Nephron (organoid): ENCODE measurements at regions not wholly inside any gene's neighbourhood (a gene's known extent, or its start where the extent isn't known, plus 50 kb on each side); places are given as distances from the start of the nearest gene placed in this dataset.
A peak's percentile ranks its signal among the peaks of the same experiment; 100 is the strongest.

ENCODE experiments used
- H3K27ac Mint-ChIP-seq, 3 experiments: 2 replicates each; pipeline ENCODE4 v1.8.0; 2020; ENCODE audit warnings: mixed read lengths in 3 of 3, mild to moderate bottlenecking in 2 of 3, moderate library complexity in 1 of 3
- H3K27me3 Mint-ChIP-seq: 2 replicates; pipeline ENCODE4 v1.8.0; 2021; ENCODE audit warnings: low read depth, mild to moderate bottlenecking, moderate library complexity, mixed read lengths
- H3K36me3 Mint-ChIP-seq: 2 replicates; pipeline ENCODE4 v1.8.0; 2020; ENCODE audit warnings: low read depth, mixed read lengths
- H3K4me1 Mint-ChIP-seq: 2 replicates; pipeline ENCODE4 v1.8.0; 2020; ENCODE audit warnings: mixed read lengths
- H3K4me3 Mint-ChIP-seq, 3 experiments: 2 replicates each; pipeline ENCODE4 v1.8.0; 2020; ENCODE audit warnings: mild to moderate bottlenecking in 3 of 3, mixed read lengths in 3 of 3, moderate library complexity in 2 of 3
- H3K9me3 Mint-ChIP-seq: 2 replicates; pipeline ENCODE4 v1.8.0; 2020; ENCODE audit warnings: mixed read lengths
- CTCF ChIP-seq, 3 experiments: fragments of 200-600 bp; sonication (generic); IDR thresholded peaks; one replicate each; pipeline ENCODE4 v1.5.0; 2021; ENCODE audit warnings: antibody characterized with exemption in 3 of 3; ENCODE audit not compliant: unreplicated experiment in 3 of 3

- Mint-ChIP-seq H3K4me3 (no peak overlapping the region), H3K9me3 (no peaks in the 10 kb centered on the region), H3K36me3 (no peaks in the 10 kb centered on the region), H3K27ac (peak overlapping the region; percentile 19 to 48 (median 41)), H3K4me1 (peaks cover 38% of the 10 kb centered on the region), H3K27me3 (no peaks in the 10 kb centered on the region)
- no peak for TF ChIP-seq CTCF (IDR thresholded peaks at IDR 0.05; ENCODE audit: unreplicated experiment in 3 of 3)
These were observed 357.8 kb downstream of the NFIB start for GRCh38 chr9:13956107-13956506.

GRCh38 chr9:13952906-13953305 lies 361.0 kb downstream of the NFIB start:
- Mint-ChIP-seq H3K27ac (peak overlapping the region; percentile 8 to 36 (median 33)), H3K4me3 (no peak overlapping the region), H3K27me3 (no peaks in the 10 kb centered on the region), H3K36me3 (no peaks in the 10 kb centered on the region), H3K9me3 (peaks cover 17% of the 10 kb centered on the region), H3K4me1 (peaks cover 37% of the 10 kb centered on the region)
- TF ChIP-seq CTCF (IDR thresholded peaks at IDR 0.05; ENCODE audit: unreplicated experiment in 3 of 3): no peak

GRCh38 chr9:13948037-13948436 lies 365.9 kb downstream of the NFIB start:
- no peaks in the 10 kb centered on the region for H3K27me3 Mint-ChIP-seq
- peaks cover 17% of the 10 kb centered on the region for H3K9me3 Mint-ChIP-seq

GRCh38 chr9:13943176-13943575 lies 370.8 kb downstream of the NFIB start:
- peak overlapping the region; percentile 93 to 99 (median 99) for H3K27ac Mint-ChIP-seq
- H3K27me3 Mint-ChIP-seq: no peaks in the 10 kb centered on the region
- H3K9me3 Mint-ChIP-seq: peaks cover 3% of the 10 kb centered on the region
- H3K4me3 Mint-ChIP-seq: no peak overlapping the region
- peaks cover 82% of the 10 kb centered on the region for H3K4me1 Mint-ChIP-seq
- H3K36me3 Mint-ChIP-seq: no peaks in the 10 kb centered on the region
- TF ChIP-seq CTCF (IDR thresholded peaks at IDR 0.05; ENCODE audit: unreplicated experiment in 3 of 3): no peak

More at GRCh38 chr9:13948037-13948436, 365.9 kb downstream of the NFIB start:
- TF ChIP-seq CTCF (IDR thresholded peaks at IDR 0.05; ENCODE audit: unreplicated experiment in 3 of 3): no peak
- Mint-ChIP-seq H3K36me3 (no peaks in the 10 kb centered on the region), H3K4me3 (peak overlapping the region in 1 of 3 experiments; percentile 15), H3K4me1 (peaks cover 46% of the 10 kb centered on the region), H3K27ac (peak overlapping the region; percentile 69 to 89 (median 87))

GRCh38 chr9:13942695-13943094 lies 371.2 kb downstream of the NFIB start:
- no peaks in the 10 kb centered on the region for H3K27me3 Mint-ChIP-seq
- TF ChIP-seq CTCF (IDR thresholded peaks at IDR 0.05; ENCODE audit: unreplicated experiment in 3 of 3): no peak
- H3K9me3 Mint-ChIP-seq: no peaks in the 10 kb centered on the region
- H3K27ac Mint-ChIP-seq: peak overlapping the region; percentile 93 to 99 (median 99)
- no peaks in the 10 kb centered on the region for H3K36me3 Mint-ChIP-seq
- peaks cover 77% of the 10 kb centered on the region for H3K4me1 Mint-ChIP-seq
- no peak overlapping the region for H3K4me3 Mint-ChIP-seq

- Mint-ChIP-seq H3K4me3 (peak overlapping the region in 1 of 3 experiments; percentile 8), H3K27me3 (no peaks in the 10 kb centered on the region), H3K36me3 (no peaks in the 10 kb centered on the region), H3K4me1 (peaks cover 74% of the 10 kb centered on the region), H3K9me3 (no peaks in the 10 kb centered on the region), H3K27ac (peak overlapping the region; percentile 93 to 99 (median 99))
- no peak for TF ChIP-seq CTCF (IDR thresholded peaks at IDR 0.05; ENCODE audit: unreplicated experiment in 3 of 3)
These were observed 371.7 kb downstream of the NFIB start for GRCh38 chr9:13942201-13942600.
